Activated CD4-positive, alpha-beta T cell treated with anti-CD3 and anti-CD28 coated beads for 36 hours (primary cell): ENCODE measurements at regions not wholly inside any gene's neighbourhood (a gene's known extent, or its start where the extent isn't known, plus 50 kb on each side); places are given as distances from the start of the nearest gene placed in this dataset.

Experiments
- ATAC-seq: fragments of 200-7000 bp; cut with Tn5 transposase; one replicate; pipeline ENCODE4 v1.10.0; 2021; ENCODE audit warnings: mild to moderate bottlenecking, moderate library complexity
- CTCF ChIA-PET: fragments of 350-600 bp; sonication (Branson Sonifier 250); formaldehyde crosslinking; loops from one replicate; lab custom pipeline; 2021; ENCODE audit warnings: antibody characterized with exemption; lab: Charles Lee
- POLR2A ChIA-PET: fragments of 350-600 bp; sonication (Branson Sonifier 250); formaldehyde crosslinking; loops from one replicate; lab custom pipeline; 2021; ENCODE audit warnings: antibody characterized with exemption, inconsistent platforms; lab: Charles Lee
- DNase-seq: peaks from one replicate; pipeline ENCODE4 v3.0.0-alpha.2; 2020
- H3K27ac Mint-ChIP-seq: one replicate; pipeline ENCODE4 v1.8.0; 2021; ENCODE audit warnings: mixed read lengths
- H3K27me3 Mint-ChIP-seq: one replicate; pipeline ENCODE4 v1.8.0; 2021; ENCODE audit warnings: mixed read lengths
- H3K36me3 Mint-ChIP-seq: one replicate; pipeline ENCODE4 v1.8.0; 2021; ENCODE audit warnings: low read depth, mixed read lengths
- H3K4me1 Mint-ChIP-seq: one replicate; pipeline ENCODE4 v1.8.0; 2021; ENCODE audit warnings: mixed read lengths
- H3K4me3 Mint-ChIP-seq: one replicate; pipeline ENCODE4 v1.8.0; 2021; ENCODE audit warnings: mild to moderate bottlenecking, moderate library complexity, mixed read lengths
- H3K9me3 Mint-ChIP-seq: one replicate; pipeline ENCODE4 v1.8.0; 2021; ENCODE audit warnings: low read depth, mixed read lengths
- intact Hi-C, 2 experiments: fragments of 100-400 bp; cut with DNase I in 1 of 2; cut with micrococcal nuclease in 1 of 2; formaldehyde crosslinking; loops; one replicate each; pipeline versions ENCODE4 v1.14.2 to v1.15.1; 2022 to 2024; cut with DNase I, micrococcal nuclease

DNA sequence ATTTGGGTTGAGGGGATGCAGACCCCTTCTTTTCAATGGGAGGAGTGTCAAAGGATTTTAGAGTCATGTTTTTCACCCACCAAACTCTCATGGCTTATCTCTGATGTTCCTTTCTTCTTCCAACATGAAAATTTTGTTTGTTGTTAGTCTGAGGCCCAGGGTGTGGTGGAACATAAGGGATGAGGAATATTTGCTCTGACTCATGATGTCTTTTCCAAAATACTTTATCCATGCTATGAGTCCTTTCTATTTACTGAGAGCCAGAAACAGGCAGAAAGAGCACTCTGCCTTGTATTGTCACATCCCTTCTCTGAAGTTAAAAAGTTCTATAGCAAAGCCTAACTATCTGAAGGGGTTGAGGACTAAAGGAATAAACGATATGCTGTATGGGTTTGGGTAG, 61.6 kb upstream of the GYPA start:
- Mint-ChIP-seq H3K27me3 (peaks cover 7% of the 10 kb centered on the region), H3K27ac (no peak overlapping the region), H3K4me3 (no peak overlapping the region), H3K4me1 (no peaks in the 10 kb centered on the region), H3K36me3 (peaks cover 2% of the 10 kb centered on the region), H3K9me3 (peaks cover 5% of the 10 kb centered on the region)
- ChIA-PET CTCF (no interaction called here), POLR2A (no interaction called here)
- ATAC-seq: no peak
- intact Hi-C loops: no loop called here
- DNase-seq: no peak

DNA sequence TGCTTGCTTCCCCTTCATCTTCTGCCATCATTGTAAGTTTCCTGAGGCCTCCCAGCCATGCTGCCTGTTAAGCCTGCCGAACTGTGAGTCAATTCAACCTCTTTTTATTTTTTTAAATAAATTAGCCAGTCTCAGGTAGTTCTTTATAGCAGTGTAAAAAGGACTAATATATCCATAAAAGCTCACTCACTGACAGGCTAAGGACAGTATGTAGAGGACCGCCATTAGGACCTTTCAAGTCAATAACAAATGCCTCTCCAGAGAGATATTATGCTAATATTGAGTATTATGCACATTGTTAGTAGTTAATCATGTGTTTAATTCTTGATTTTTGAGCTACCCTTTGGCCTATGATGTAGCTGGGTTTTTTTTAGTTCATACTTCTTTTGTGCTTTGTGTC, 62.6 kb upstream of the GYPA start:
- POLR2A ChIA-PET: no interaction called here
- no peaks in the 10 kb centered on the region for H3K36me3 Mint-ChIP-seq

DNA sequence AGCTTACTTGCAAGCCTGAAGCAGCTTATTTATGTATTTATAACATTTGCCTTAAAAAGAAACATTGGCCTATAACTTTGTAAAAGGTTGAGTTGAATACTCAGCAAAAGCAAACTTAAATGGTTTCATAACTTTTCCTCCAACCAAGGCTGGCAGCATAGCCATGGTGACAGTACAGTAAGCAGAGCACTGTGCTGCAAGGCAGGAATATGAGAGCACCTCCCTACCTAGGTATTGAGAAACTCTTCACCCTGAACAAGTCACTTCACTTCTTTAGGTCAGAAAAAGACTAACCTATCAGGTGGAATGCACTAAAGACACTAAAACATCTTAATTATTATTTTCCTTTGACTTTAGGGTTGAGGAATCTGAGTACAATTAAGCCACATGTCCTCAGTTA, 63.9 kb upstream of the GYPA start:
- intact Hi-C loops: no loop called here
- Mint-ChIP-seq H3K4me3 (no peak overlapping the region), H3K9me3 (no peaks in the 10 kb centered on the region), H3K36me3 (no peaks in the 10 kb centered on the region), H3K4me1 (no peaks in the 10 kb centered on the region), H3K27me3 (peaks cover 4% of the 10 kb centered on the region), H3K27ac (no peak overlapping the region)
- no peak for ATAC-seq
- CTCF ChIA-PET: no interaction called here
- no peak for DNase-seq
- POLR2A ChIA-PET: no interaction called here

More for the DNA sequence above, 62.6 kb upstream of the GYPA start:
- intact Hi-C loops: no loop called here
- ATAC-seq (no peak), DNase-seq (no peak)
- no peak overlapping the region for H3K27ac Mint-ChIP-seq
- no peak overlapping the region for H3K4me3 Mint-ChIP-seq
- no peaks in the 10 kb centered on the region for H3K9me3 Mint-ChIP-seq
- CTCF ChIA-PET: no interaction called here
- peaks cover 5% of the 10 kb centered on the region for H3K27me3 Mint-ChIP-seq
- no peaks in the 10 kb centered on the region for H3K4me1 Mint-ChIP-seq

DNA sequence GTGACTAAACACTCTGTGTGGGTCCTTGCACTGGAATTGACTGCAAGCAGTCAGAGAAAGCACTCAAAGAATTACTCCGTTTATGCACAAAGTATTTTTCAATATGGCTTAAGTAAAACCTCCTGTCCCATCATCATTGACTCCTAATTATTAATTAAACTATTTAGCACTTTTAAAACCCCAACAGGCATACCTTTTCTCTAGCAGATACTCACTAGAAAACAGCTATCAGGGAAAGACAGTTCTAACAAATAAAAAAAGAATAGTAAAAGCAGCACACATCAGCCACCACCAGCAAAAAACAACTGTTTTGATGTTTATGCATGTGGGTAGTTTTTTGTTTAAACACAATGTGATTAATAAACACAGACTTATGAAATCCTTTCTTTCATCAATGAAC, 66.2 kb upstream of the GYPA start:
- Mint-ChIP-seq H3K4me3 (no peak overlapping the region), H3K4me1 (no peaks in the 10 kb centered on the region), H3K9me3 (no peaks in the 10 kb centered on the region), H3K27me3 (peaks cover 2% of the 10 kb centered on the region), H3K27ac (no peak overlapping the region), H3K36me3 (no peaks in the 10 kb centered on the region)
- ATAC-seq: no peak
- intact Hi-C loops: no loop called here
- ChIA-PET POLR2A (no interaction called here), CTCF (no interaction called here)
- no peak for DNase-seq

DNA sequence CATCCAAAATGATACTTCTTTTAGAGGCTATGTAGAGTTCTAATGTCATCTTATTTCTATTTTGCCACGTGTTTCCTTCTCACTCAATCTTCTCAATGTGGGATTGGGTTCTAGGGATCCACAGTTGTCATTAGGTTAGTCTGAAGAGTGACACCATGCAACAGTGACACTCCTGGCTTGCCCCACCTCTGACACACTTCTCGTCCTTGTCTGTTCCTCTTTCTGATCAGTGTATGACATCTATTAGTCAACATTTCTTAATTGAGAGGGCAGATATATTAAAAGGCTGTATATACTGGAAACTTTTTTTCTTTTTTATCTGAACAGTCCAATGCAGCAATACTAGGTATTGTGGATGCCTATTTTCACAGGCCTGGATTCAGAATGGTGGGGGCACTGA, 67.6 kb upstream of the GYPA start:
- no peaks in the 10 kb centered on the region for H3K4me1 Mint-ChIP-seq
- no peak overlapping the region for H3K27ac Mint-ChIP-seq
- CTCF ChIA-PET: no interaction called here
- POLR2A ChIA-PET: no interaction called here
- no peak for ATAC-seq
- H3K9me3 Mint-ChIP-seq: no peaks in the 10 kb centered on the region
- H3K4me3 Mint-ChIP-seq: no peak overlapping the region
- intact Hi-C loops: no loop called here
- H3K27me3 Mint-ChIP-seq: peaks cover 2% of the 10 kb centered on the region
- no peaks in the 10 kb centered on the region for H3K36me3 Mint-ChIP-seq
- no peak for DNase-seq

GRCh38 chr4:144209491-144209890, 69.0 kb upstream of the GYPA start:
- ATAC-seq (no peak), DNase-seq (no peak)
- POLR2A ChIA-PET: no interaction called here
- no peaks in the 10 kb centered on the region for H3K4me1 Mint-ChIP-seq
- no peaks in the 10 kb centered on the region for H3K9me3 Mint-ChIP-seq
- no peak overlapping the region for H3K27ac Mint-ChIP-seq
- no peak overlapping the region for H3K4me3 Mint-ChIP-seq
- CTCF ChIA-PET: no interaction called here
- no peaks in the 10 kb centered on the region for H3K36me3 Mint-ChIP-seq
- intact Hi-C loops: no loop called here
- H3K27me3 Mint-ChIP-seq: peaks cover 2% of the 10 kb centered on the region

GRCh38 chr4:144213371-144213770, 72.9 kb upstream of the GYPA start:
- peaks cover 4% of the 10 kb centered on the region for H3K27me3 Mint-ChIP-seq
- POLR2A ChIA-PET: no interaction called here
- H3K9me3 Mint-ChIP-seq: no peaks in the 10 kb centered on the region
- ATAC-seq (no peak), DNase-seq (no peak)
- no peaks in the 10 kb centered on the region for H3K4me1 Mint-ChIP-seq
- H3K4me3 Mint-ChIP-seq: no peak overlapping the region
- H3K36me3 Mint-ChIP-seq: no peaks in the 10 kb centered on the region
- intact Hi-C loops: no loop called here
- no peak overlapping the region for H3K27ac Mint-ChIP-seq
- CTCF ChIA-PET: no interaction called here

DNA sequence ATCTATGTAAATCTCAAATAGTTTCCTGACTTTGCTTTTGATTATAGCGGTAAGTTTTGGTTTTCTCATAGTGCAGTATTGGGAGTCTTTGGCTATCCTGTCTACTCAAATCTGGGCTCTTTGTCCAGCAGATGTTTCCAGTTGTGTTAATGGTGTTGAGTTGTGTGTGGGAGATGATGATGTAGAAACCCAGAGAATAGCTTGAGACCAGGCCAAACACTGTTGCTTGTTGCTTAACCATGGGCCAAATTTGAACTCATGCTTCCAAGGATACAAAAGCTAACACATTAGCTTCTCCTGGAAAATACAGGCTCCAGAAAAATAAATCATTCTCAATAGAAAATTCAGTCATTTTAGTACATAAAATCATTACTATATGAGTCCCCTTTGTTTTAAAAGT, 82.6 kb upstream of the GYPA start:
- Mint-ChIP-seq H3K27me3 (peaks cover 2% of the 10 kb centered on the region), H3K4me3 (no peak overlapping the region), H3K4me1 (no peaks in the 10 kb centered on the region), H3K27ac (no peak overlapping the region), H3K36me3 (no peaks in the 10 kb centered on the region), H3K9me3 (no peaks in the 10 kb centered on the region)
- ChIA-PET CTCF (no interaction called here), POLR2A (no interaction called here)
- ATAC-seq (no peak), DNase-seq (no peak)
- intact Hi-C loops: no loop called here

DNA sequence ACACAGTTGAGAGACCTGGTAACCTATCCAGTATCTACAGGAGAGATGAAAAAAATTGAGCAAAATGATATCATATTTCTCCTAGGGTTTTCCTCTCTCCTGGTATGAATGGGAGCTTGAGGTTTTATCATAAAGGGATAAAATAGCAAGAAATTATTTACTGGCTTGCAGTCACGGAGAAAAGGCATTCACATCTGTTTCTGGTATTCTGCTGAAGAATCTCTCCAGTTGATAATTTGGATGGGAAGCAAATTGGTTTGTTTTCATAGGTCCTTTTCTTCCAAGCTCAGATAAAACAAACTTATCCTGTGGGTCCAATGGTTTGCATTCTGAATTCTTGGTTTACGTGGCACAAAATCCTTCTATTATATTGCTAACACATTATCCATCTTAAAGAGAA, 83.1 kb upstream of the GYPA start:
- H3K4me1 Mint-ChIP-seq: no peaks in the 10 kb centered on the region
- CTCF ChIA-PET: no interaction called here
- POLR2A ChIA-PET: no interaction called here
- intact Hi-C loops: no loop called here
- no peak for DNase-seq
- H3K36me3 Mint-ChIP-seq: no peaks in the 10 kb centered on the region
- H3K9me3 Mint-ChIP-seq: no peaks in the 10 kb centered on the region
- H3K4me3 Mint-ChIP-seq: no peak overlapping the region
- no peak for ATAC-seq
- peaks cover 2% of the 10 kb centered on the region for H3K27me3 Mint-ChIP-seq
- no peak overlapping the region for H3K27ac Mint-ChIP-seq

DNA sequence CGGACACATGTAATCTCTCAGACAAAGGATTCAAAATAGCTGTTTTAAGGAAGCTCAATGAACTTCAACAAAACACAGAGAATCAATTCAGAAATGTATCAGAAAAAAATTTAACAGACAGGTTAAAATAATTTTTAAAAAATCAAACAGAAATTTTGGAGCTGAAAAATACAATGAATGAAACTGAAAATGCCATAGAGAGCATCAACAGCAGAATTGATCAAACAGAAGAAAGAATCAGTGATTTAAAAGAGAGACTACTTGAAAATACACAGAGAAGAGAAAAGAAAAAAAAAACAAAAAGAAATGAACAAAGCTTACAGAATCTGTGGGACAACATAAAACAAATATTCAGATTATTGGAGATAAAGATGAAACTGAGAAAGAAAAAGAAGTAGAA, 118.8 kb upstream of the GYPA start:
- DNase-seq (no peak), ATAC-seq (no peak)
- intact Hi-C loops: no loop called here
- POLR2A ChIA-PET: no interaction called here
- no peak overlapping the region for H3K4me3 Mint-ChIP-seq
- peaks cover 2% of the 10 kb centered on the region for H3K27me3 Mint-ChIP-seq
- H3K4me1 Mint-ChIP-seq: no peaks in the 10 kb centered on the region
- no peaks in the 10 kb centered on the region for H3K36me3 Mint-ChIP-seq
- H3K9me3 Mint-ChIP-seq: peaks cover 7% of the 10 kb centered on the region
- H3K27ac Mint-ChIP-seq: no peak overlapping the region
- CTCF ChIA-PET: interaction anchor here (0.7 kb wide), 1 partner anchor 110 kb away, joined by 3 read pairs; no protein-coding TSS in a partner anchor

GRCh38 chr4:144267084-144267483, 126.6 kb upstream of the GYPA start:
- intact Hi-C loops: no loop called here
- Mint-ChIP-seq H3K36me3 (no peaks in the 10 kb centered on the region), H3K9me3 (no peaks in the 10 kb centered on the region), H3K4me3 (no peak overlapping the region), H3K27ac (no peak overlapping the region), H3K4me1 (no peaks in the 10 kb centered on the region), H3K27me3 (no peaks in the 10 kb centered on the region)
- DNase-seq (no peak), ATAC-seq (no peak)
- POLR2A ChIA-PET: no interaction called here
- CTCF ChIA-PET: no interaction called here

GRCh38 chr4:144280688-144281087, 140.2 kb upstream of the GYPA start:
- ChIA-PET CTCF (interaction anchor here (0.6 kb wide), 1 partner anchor 18 kb away, joined by 3 read pairs; no protein-coding TSS in a partner anchor), POLR2A (no interaction called here)
- Mint-ChIP-seq H3K27me3 (peaks cover 2% of the 10 kb centered on the region), H3K9me3 (no peaks in the 10 kb centered on the region), H3K27ac (no peak overlapping the region), H3K4me1 (no peaks in the 10 kb centered on the region), H3K4me3 (no peak overlapping the region), H3K36me3 (no peaks in the 10 kb centered on the region)
- intact Hi-C loops: no loop called here
- ATAC-seq: no peak
- DNase-seq: no peak

GRCh38 chr4:144283526-144283925, 143.0 kb upstream of the GYPA start:
- Mint-ChIP-seq H3K36me3 (no peaks in the 10 kb centered on the region), H3K4me3 (no peak overlapping the region), H3K9me3 (no peaks in the 10 kb centered on the region), H3K27me3 (peaks cover 2% of the 10 kb centered on the region), H3K27ac (no peak overlapping the region), H3K4me1 (no peaks in the 10 kb centered on the region)
- intact Hi-C loops: no loop called here
- DNase-seq (no peak), ATAC-seq (no peak)
- POLR2A ChIA-PET: no interaction called here
- CTCF ChIA-PET: no interaction called here
